ENCODE measurements at regions not wholly inside any gene's neighbourhood (a gene's known extent, or its start where the extent isn't known, plus 50 kb on each side); places are given as distances from the start of the nearest gene placed in this dataset.
A peak's percentile ranks its signal among the peaks of the same experiment; 100 is the strongest.

- DNase-seq: no peak
Measured at GRCh38 chr15:91625506-91625905, 228.0 kb upstream of the SLCO3A1 start.

DNA sequence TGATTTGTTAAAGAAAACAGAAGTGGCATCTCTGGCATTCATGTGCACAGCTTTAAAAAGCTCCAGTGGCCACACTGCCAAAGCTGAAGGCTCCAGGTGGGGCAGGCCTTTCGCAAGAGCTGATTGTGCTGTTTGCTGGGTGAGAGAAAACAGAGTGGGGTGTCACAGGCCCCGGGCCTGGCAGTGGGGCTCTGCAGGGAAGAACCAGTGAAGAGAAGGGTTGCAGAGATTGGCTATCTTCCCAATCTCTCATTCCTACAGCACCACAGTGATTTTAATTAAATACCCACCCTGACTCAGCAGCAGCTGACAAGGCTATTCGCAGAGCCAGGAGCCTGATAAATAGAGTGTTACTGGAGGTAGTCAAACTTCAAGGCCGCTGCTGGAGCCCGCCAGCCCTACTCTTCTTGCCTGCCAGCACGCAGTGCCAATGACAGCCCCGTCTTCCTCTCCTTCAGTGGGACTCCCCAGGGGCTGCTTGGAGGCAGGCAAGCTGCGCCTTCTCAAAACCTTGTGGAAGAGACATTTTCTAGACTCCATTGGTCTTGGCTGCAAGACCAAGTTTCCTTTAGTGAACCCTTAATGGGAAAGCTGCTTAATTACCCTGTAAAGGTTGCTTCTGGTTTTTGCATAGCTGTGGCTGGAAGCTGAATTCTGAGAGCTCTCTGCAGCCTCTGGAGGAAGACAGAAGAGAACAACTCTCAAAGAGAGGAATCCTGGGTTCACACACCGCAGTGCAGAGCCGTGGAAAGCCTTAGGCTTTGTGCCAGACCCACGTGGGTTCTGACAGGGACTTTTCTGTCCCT is 225.8 kb upstream of the SLCO3A1 start:
- no peak for DNase-seq

DNA sequence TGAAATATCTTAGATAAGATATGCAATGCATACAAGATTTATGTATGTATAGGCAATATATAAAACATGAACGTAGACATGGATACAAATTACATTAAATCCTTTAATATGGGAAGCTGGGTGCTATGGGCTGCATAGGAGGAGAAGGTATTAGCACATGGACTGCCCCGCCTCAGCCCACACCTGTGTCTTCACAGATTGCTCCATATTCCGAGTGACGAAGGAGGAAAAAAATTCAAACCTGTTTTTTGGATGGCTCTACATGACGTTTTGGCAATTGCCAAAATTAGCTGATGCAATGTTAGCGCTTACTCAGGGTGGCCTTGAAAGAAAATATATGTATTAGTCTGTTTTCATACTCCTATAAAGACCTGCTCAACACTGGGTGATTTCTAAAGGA is 223.4 kb upstream of the SLCO3A1 start:
- no peak for DNase-seq

GRCh38 chr15:91632176-91632575 is 221.3 kb upstream of the SLCO3A1 start:
- no peak for DNase-seq

DNA sequence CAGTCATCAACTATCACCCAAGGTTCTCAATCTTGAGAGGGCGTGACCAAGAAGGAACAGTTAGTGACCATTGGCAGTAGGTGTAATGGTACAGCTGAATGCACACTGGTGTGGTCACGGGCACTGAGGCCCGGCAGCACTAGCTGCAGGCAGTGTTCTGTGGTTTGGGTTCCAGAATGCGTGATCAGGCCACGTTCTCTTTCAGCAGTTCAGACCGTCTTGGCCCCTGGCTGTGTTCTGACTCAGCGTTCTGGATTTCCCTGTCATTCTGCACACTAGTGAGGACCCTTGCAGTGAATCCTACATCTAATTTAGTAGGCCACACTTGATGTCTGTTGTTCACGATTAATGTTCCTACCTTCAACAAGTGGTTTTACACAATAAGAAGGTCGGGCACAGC is 220.5 kb upstream of the SLCO3A1 start:
- DNase-seq: no peak

GRCh38 chr15:91634179-91634578 is 219.3 kb upstream of the SLCO3A1 start:
- DNase-seq: no peak

DNA sequence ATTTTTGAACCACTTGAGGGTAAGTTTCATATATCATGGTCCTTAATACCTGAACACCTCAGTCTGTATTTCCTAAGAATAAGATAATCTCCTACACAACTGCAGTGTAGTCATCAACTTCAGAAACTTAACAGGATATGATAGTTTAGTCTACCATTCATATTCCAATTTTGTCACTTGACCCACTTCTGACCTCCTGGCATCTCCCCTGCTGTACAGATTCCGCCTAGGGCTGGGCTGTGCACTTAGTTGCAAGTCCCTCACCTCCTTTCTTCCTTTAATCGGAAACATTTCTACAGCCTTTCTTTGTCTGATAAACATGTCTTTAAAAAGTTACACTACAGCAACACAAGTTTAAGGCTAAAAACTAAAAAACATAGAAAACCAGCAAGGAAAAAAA is 218.4 kb upstream of the SLCO3A1 start:
- no peak for DNase-seq

GRCh38 chr15:91635641-91636040 is 217.9 kb upstream of the SLCO3A1 start:
- no peak for DNase-seq

- no peak for DNase-seq
Measured at GRCh38 chr15:91649016-91649415, 204.5 kb upstream of the SLCO3A1 start.

DNA sequence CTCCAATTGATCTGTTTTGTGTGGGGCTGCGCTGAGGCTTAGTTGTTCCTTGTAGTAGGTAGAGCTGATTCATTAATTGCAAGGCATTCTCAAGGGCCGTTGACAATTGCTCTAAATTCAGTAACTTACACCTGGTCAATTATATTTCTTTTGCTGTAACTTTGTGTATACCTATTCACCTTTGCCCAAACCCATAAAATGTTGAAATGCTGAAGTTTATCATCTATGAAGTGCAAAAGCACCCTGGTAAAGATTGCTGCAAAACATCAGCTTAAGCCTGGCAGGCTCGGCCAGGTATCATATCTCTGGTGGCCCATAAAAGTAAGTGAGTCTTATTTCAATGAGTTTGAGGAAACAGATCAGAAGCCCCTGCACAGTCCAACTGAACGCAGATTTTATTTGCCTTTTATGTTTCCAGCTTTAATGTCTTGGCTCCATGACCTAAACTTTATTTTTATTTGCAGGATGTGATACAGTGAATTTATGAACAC is 203.6 kb upstream of the SLCO3A1 start:
- DNase-seq: no peak

DNA sequence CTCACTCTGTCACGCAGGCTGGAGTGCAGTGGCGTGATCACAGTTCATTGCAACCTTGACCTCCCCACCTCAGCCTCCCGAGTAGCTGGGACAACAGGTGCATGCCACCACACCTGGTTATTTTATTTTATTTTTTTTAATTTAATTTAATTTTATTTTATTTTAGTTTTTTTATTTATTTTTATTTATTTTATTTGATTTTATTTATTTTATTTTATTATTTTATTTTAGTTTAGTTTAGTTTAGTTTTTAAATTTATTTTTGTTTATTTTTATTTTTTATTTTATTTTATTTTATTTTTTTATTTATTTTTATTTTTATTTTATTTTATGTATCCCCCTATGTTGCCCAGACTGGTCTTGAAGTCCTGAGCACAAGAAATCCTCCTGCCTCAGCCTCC is 202.3 kb upstream of the SLCO3A1 start:
- DNase-seq: no peak

DNA sequence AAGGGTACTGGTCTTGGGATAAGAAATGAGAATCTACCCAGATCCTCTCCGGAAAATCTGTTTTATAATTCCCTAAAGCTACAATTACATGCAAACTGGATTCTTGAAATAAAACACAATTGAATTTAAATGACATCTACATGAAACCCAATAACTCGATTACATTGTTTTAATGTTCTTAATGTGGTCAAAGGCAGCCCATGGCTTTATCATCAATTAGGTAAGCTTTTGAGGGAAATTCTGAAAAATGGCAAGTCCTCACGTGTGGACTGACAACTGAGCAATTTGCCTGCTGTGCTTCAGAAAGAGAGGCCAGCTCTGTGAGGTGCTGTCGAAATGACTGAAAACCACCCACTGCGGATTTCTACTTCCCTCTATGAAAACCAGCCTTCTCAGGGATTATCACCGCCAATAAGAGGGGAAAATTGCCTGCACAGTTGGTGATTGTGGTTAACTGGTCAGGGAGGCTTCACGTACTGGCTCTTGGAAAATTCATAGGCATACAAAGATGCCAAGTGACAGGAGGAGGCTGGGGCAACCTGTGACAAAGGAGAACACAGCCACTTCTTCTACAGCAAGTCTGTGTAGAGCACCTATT is 200.8 kb upstream of the SLCO3A1 start:
- DNase-seq: no peak

DNA sequence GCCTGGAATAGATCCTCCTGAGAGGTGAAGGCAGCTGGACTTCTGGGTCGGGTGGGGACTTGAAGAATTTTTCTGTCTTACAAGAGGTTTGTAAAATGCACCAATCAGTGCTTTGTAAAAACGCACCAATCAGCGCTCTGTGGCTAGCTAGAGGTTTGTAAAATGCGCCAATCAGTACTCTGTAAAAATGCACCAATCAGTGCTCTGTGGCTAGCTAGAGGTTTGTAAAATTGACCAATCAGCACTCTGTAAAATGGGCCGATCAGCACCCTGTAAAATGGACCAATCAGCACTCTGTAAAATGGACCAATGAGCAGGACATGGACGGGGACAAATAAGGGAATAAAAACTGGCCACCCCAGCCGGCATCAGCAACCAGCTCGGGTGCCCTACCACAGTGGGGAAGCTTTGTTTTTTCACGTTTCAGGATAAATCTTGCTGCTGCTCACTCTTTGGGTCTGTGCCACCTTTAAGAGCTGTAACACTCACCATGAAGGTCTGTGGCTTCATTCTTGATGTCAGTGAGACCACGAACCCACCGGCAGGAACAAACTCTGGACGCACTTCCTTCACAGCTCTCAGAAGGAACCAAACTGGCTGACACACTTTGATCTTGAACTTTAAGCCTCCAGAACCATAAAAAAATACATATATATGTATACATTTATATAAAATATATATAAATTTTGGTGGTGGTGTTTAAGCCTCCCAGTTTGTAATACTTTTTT is 197.8 kb upstream of the SLCO3A1 start:
- DNase-seq: peak in 1 of 2 donors; percentile 13

DNA sequence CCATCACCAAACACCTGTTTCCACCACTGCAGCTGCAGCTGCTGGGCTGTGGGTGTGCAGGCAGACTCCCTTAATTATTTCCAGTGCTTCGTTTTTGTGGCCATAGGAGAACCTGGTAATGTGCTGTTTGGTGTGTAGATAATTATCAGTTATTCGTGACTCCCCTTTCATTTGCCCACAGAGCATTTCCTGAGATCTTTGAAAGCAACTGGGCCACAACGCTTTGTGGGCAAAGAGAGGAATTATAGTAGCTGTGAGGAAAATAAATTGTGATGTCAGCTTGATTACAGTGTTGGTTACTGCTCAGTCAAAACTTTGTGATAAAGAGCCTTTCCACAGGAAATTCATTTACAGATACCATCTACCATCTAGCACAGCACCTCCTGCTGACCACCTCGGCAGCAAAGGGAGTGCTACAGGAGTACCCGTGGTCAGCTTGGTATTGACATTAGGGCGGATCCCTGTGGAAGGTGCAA is 193.3 kb upstream of the SLCO3A1 start:
- DNase-seq: no peak

- DNase-seq: no peak
Measured at GRCh38 chr15:91664224-91664836, 189.2 kb upstream of the SLCO3A1 start.

- DNase-seq: no peak
Measured at GRCh38 chr15:91665212-91665611, 188.3 kb upstream of the SLCO3A1 start.

GRCh38 chr15:91668370-91668769 is 185.1 kb upstream of the SLCO3A1 start:
- no peak for DNase-seq

DNA sequence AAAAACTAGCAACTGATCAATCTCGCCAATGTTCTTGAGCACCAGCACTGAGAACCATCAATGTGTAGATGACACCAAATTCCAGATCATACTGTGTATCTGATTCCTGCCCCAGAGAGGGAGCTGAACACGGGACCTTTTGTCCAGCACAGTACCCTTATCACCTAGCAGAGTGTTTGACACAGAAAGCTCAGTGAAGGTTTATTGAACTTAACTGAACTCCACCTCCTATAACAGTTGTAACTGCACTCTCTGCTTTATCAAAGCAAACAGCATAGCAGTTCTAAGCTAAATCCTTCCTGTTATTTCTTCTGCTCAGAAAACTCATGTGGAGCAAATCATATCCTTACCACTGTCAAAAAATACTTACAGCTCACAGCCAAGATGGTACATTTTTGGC is 183.4 kb upstream of the SLCO3A1 start:
- DNase-seq: no peak

GRCh38 chr15:91678003-91678402 is 175.5 kb upstream of the SLCO3A1 start:
- DNase-seq: no peak

- no peak for DNase-seq
Measured at GRCh38 chr15:91679447-91679846, 174.1 kb upstream of the SLCO3A1 start.

GRCh38 chr15:91685436-91685835 is 168.1 kb upstream of the SLCO3A1 start:
- no peak for DNase-seq

GRCh38 chr15:91688811-91689210 is 164.7 kb upstream of the SLCO3A1 start:
- DNase-seq: no peak

DNA sequence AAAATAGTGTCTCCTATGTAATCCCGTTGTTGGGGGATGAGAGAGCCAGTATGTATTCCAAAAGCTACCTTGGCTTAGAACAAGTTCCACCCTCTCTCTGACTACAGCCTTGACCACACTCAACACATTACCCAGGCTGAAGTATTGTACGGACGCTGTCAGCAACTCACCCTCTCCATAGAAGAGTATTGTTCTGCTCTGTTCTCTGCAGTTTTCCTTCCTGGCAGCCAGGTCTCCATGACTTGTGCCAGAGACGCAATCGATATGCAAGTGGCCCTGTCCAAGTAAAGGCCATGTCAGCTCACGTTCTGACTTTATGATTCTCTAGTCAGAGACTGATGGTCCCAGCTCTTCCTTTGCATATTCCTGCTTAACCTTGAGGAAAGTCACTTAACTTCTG is 164.1 kb upstream of the SLCO3A1 start:
- no peak for DNase-seq
